Heart left ventricle (tissue), 16 donors: ENCODE measurements at regions not wholly inside any gene's neighbourhood (a gene's known extent, or its start where the extent isn't known, plus 50 kb on each side); places are given as distances from the start of the nearest gene placed in this dataset.
A peak's percentile ranks its signal among the peaks of the same experiment; 100 is the strongest.

ENCODE experiments used
- ATAC-seq, 4 donors: fragments of 200-7000 bp; cut with Tn5 transposase; one replicate each; pipeline ENCODE4 v1.9.1; 2020 to 2022; ENCODE audit warnings: moderate library complexity in 4 of 4, mild to moderate bottlenecking in 3 of 4, moderate number of reproducible peaks in 1 of 4
- DNase-seq, 5 donors: peaks; one replicate each; pipeline ENCODE4 v3.0.0-alpha.2; 2020
- H3K27ac ChIP-seq, 12 donors: fragments of 200-600 bp; sonication (generic) in 4 of 12; one replicate each; pipeline versions ENCODE4 v1.5.0 to v1.8.0; 2016 to 2022; ENCODE audit warnings: mild to moderate bottlenecking in 2 of 12
- H3K27me3 ChIP-seq, 9 donors: fragments of 200-600 bp; sonication (generic) in 2 of 9; one replicate each; pipeline versions ENCODE4 v1.5.1 to v1.8.0; 2016 to 2022; ENCODE audit warnings: mild to moderate bottlenecking in 3 of 9
- H3K36me3 ChIP-seq, 9 donors: fragments of 200-600 bp; sonication (generic) in 2 of 9; one replicate each; pipeline versions ENCODE4 v1.5.0 to v1.8.0; 2018 to 2022; ENCODE audit warnings: mild to moderate bottlenecking in 2 of 9
- H3K4me1 ChIP-seq, 12 donors: fragments of 200-600 bp; sonication (generic) in 4 of 12; one replicate each; pipeline versions ENCODE4 v1.5.0 to v1.8.0; 2016 to 2022; ENCODE audit warnings: mild to moderate bottlenecking in 3 of 12
- H3K4me3 ChIP-seq, 12 donors: fragments of 200-600 bp; sonication (generic) in 4 of 12; one replicate each; pipeline versions ENCODE4 v1.5.0 to v1.8.0; 2017 to 2022; ENCODE audit warnings: mild to moderate bottlenecking in 9 of 12, moderate library complexity in 4 of 12
- H3K9me3 ChIP-seq, 12 donors: fragments of 200-600 bp; sonication (generic) in 4 of 12; one replicate each; pipeline versions ENCODE4 v1.5.0 to v1.8.0; 2016 to 2022; ENCODE audit warnings: mild to moderate bottlenecking in 1 of 12
- CTCF ChIP-seq, 12 donors: fragments of 200-600 bp; sonication (generic) in 4 of 12; IDR thresholded peaks; one replicate each; pipeline versions ENCODE4 v1.5.0 to v1.8.0; 2018 to 2022; ENCODE audit warnings: antibody characterized with exemption in 12 of 12, mild to moderate bottlenecking in 5 of 12
- POLR2A ChIP-seq, 2 donors: fragments of 450-650 bp; IDR thresholded peaks; one replicate each; pipeline ENCODE4 v1.6.1; 2017; ENCODE audit warnings: antibody characterized with exemption in 2 of 2, mild to moderate bottlenecking in 2 of 2, moderate library complexity in 2 of 2
- WGBS, 4 donors: extraction: QIAGEN DNeasy Blood & Tissue Kit in 2 of 4; methylation state at CpG; one replicate each; pipeline versions ENCODE4 v1.1.5 to v1.1.7; 2013 to 2018; 5-methylcytosine and 5-hydroxymethylcytosine counted together
- intact Hi-C, 10 donors: fragments of 100-400 bp; cut with DNase I; formaldehyde crosslinking; loops; one replicate each; pipeline versions ENCODE4 v1.11.1 to v1.14.2; 2022
- donor health status: ischemic (EF 13 %, LVEDD 7.1; RV severe dilation, severe dysfunction).
- donor health status: healthy with polysubstance abuse.
- donor health status: DM: no; HTN: yes; CAD: no.
- donor health status: DM: no; HTN: no; CAD: no.
- donor health status: ischemic (EF 25% LVEDD 6.9; RV normal size, moderate dysfunction).
- donor health status: ischemic (EF 25% LVEDD 5.7; RV mildly dilated, moderate dysfunction).
- donor health status: healthy.
- donor health status: DM: yes; HTN: yes; CAD: no.
- donor health status: ischemic (EF 35%, LVEDD 5.7; RV mildly dilated, moderate dysfunction).
- donor health status: nonischemic (EF 11% LVEDD 7.7; RV severe dilation, severe dysfunction).
- donor health status: DM: yes; HTN: yes; CAD: no.
- donor health status: PGD.
- donor health status: ischemic (EF 29% LVEDD 5.4; RV normal size, mild dysfunction).
- donor health status: nonischemic (EF 23%, LVEDD 6.1; RV moderate dilation, normal function).

GRCh38 chr10:78262860-78263259 is 229.2 kb downstream of the RPS24 start:
- Histone ChIP-seq H3K4me3 (no peak overlapping the region), H3K9me3 (peaks cover 0 to 2% (median 0%) of the 10 kb centered on the region in 12 donors), H3K4me1 (peaks cover 0 to 19% (median 3%) of the 10 kb centered on the region in 12 donors), H3K27ac (no peak overlapping the region), H3K36me3 (no peaks in the 10 kb centered on the region), H3K27me3 (no peaks in the 10 kb centered on the region)
- TF ChIP-seq CTCF (IDR thresholded peaks at IDR 0.05) = no peak
- TF ChIP-seq POLR2A (IDR thresholded peaks at IDR 0.05) = no peak
- 91 to 97% (median 92%) methylated on average over 8 of the region's 8 CpGs for WGBS, 4 donors
- DNase-seq = no peak
- intact Hi-C loops = no loop called here
- no peak for ATAC-seq

GRCh38 chr10:78263521-78263988 is 229.9 kb downstream of the RPS24 start:
- no peak overlapping the region for H3K27ac ChIP-seq
- H3K36me3 ChIP-seq = no peaks in the 10 kb centered on the region
- DNase-seq (no peak), ATAC-seq (no peak)
- no peaks in the 10 kb centered on the region for H3K27me3 ChIP-seq
- peaks cover 0 to 19% (median 3%) of the 10 kb centered on the region in 12 donors for H3K4me1 ChIP-seq
- 89 to 93% (median 90%) methylated on average over 5 of the region's 5 CpGs for WGBS, 4 donors
- peaks cover 0 to 3% (median 0%) of the 10 kb centered on the region in 12 donors for H3K9me3 ChIP-seq
- TF ChIP-seq CTCF (IDR thresholded peaks at IDR 0.05) (no peak), POLR2A (IDR thresholded peaks at IDR 0.05) (no peak)
- intact Hi-C loops = no loop called here
- no peak overlapping the region for H3K4me3 ChIP-seq

GRCh38 chr10:78264361-78264760 is 230.7 kb downstream of the RPS24 start:
- Histone ChIP-seq H3K9me3 (peaks cover 0 to 3% (median 0%) of the 10 kb centered on the region in 12 donors), H3K27ac (no peak overlapping the region), H3K36me3 (no peaks in the 10 kb centered on the region), H3K4me3 (no peak overlapping the region), H3K4me1 (peaks cover 0 to 19% (median 3%) of the 10 kb centered on the region in 12 donors), H3K27me3 (no peaks in the 10 kb centered on the region)
- TF ChIP-seq POLR2A (IDR thresholded peaks at IDR 0.05) = no peak
- TF ChIP-seq CTCF (IDR thresholded peaks at IDR 0.05) = no peak
- ATAC-seq = no peak
- 86 to 97% (median 96%) methylated on average over 3 of the region's 3 CpGs for WGBS, 4 donors
- DNase-seq = no peak
- intact Hi-C loops = no loop called here

- ATAC-seq = peak in 2 of 4 donors; percentile 19 to 31
- H3K9me3 ChIP-seq = peaks cover 0 to 3% (median 0%) of the 10 kb centered on the region in 12 donors
- WGBS, 4 donors = 29 to 44% (median 41%) methylated on average over 10 of the region's 10 CpGs
- intact Hi-C loops = no loop called here
- H3K36me3 ChIP-seq = no peaks in the 10 kb centered on the region
- H3K4me1 ChIP-seq = peaks cover 0 to 10% (median 0%) of the 10 kb centered on the region in 12 donors
- peak overlapping the region in 1 of 12 donors; percentile 74 for H3K27ac ChIP-seq
- TF ChIP-seq CTCF (IDR thresholded peaks at IDR 0.05) (no peak), POLR2A (IDR thresholded peaks at IDR 0.05) (no peak)
- H3K27me3 ChIP-seq = no peaks in the 10 kb centered on the region
- H3K4me3 ChIP-seq = no peak overlapping the region
- no peak for DNase-seq
Measured at GRCh38 chr10:78266741-78267469, 233.2 kb downstream of the RPS24 start.
